IPS DF 19.7 (cell line): ENCODE measurements at regions not wholly inside any gene's neighbourhood (a gene's known extent, or its start where the extent isn't known, plus 50 kb on each side); places are given as distances from the start of the nearest gene placed in this dataset.
"Not testable (repeated sequence)": the region's sequence is repeated elsewhere in the genome, so short reads cannot be mapped to it uniquely, and the experiment has no call there.

Experiments
- DNase-seq: peaks from one replicate; pipeline ENCODE4 v3.0.0-alpha.2; 2013; ENCODE audit warnings: low read depth, low spot score

DNA sequence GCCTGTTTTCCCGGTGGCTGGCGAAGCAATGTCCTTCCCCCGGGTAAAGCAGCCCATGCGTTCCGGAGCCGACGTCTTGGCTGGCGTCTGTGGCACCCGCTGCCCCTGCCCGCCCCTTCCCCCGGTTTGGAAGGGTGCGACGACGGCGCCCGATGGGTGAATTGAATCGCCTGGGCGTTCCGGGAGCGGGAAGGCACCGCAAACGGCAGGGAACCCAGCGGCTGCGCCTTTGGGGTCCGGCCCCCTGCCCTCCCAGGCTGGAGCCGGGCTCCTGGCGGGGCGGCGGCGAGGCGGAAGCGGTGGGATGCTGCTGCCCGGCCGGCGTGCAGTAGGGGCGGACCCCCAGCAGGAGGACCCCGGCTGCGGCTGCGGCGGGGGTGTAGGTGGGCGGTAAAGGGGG, 123.6 kb upstream of the RHOU start:
- not testable (repeated sequence) for DNase-seq

DNA sequence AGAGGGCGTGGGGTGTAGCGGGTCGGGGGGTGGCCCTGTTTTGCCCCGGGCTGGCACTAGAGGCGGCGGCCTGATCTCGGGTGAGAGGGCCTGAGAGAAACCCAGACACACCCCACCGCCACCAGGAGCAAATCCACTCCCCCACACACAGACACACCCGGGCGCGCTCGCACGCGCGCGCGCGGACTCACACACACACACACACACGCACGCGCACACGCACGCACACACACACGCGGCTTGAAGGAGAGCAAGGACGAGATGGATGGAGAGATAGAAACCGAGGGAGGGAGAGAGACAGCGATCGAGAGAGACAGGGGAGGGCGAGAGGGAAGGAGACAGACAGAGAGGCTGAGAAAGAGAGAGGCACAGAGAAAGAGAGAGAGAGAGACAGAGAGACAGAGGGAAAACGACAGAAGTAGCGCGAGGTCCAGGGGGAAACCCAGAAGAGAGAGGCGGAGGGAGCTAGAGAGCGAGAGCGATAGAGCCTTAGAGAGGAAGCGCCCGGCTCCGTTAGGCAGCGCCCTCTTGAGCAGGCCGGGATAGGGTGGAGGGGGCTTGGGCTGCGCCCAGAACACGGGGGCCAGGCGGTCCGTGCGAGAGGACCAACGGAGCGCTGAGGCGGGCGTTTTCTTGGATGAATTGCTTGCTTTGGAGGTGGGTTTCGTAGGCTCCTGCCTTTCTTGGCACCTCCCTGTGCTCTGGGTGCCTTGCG, 113.1 kb upstream of the RHOU start:
- DNase-seq, result not testable (repeated sequence)

DNA sequence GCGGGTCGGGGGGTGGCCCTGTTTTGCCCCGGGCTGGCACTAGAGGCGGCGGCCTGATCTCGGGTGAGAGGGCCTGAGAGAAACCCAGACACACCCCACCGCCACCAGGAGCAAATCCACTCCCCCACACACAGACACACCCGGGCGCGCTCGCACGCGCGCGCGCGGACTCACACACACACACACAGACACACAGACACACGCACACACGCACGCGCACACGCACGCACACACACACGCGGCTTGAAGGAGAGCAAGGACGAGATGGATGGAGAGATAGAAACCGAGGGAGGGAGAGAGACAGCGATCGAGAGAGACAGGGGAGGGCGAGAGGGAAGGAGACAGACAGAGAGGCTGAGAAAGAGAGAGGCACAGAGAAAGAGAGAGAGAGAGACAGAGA, 108.8 kb upstream of the RHOU start:
- DNase-seq, result not testable (repeated sequence)

DNA sequence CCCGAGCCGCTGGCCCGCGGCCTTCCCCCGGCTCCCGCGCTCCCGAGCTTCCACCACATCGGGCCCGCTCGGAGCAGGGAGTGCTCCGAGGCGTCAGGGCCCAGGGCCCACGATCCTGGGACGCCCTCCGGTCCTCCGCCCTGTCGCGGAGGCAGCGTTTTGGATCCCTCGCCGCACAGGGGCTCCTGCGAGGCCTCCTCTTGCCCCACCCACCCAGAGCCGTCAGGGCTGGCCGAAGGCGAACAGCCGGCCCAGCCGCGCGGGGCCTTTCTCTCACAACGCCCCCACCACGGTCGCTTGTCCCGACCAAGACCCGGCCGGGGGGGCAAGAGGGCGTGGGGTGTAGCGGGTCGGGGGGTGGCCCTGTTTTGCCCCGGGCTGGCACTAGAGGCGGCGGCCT, 102.4 kb upstream of the RHOU start:
- not testable (repeated sequence) for DNase-seq

DNA sequence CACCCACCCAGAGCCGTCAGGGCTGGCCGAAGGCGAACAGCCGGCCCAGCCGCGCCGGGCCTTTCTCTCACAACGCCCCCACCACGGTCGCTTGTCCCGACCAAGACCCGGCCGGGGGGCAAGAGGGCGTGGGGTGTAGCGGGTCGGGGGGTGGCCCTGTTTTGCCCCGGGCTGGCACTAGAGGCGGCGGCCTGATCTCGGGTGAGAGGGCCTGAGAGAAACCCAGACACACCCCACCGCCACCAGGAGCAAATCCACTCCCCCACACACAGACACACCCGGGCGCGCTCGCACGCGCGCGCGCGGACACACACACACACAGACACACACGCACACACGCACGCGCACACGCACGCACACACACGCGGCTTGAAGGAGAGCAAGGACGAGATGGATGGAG, 100.0 kb upstream of the RHOU start:
- not testable (repeated sequence) for DNase-seq

DNA sequence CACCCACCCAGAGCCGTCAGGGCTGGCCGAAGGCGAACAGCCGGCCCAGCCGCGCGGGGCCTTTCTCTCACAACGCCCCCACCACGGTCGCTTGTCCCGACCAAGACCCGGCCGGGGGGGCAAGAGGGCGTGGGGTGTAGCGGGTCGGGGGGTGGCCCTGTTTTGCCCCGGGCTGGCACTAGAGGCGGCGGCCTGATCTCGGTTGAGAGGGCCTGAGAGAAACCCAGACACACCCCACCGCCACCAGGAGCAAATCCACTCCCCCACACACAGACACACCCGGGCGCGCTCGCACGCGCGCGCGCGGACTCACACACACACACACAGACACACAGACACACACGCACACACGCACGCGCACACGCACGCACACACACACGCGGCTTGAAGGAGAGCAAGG, 97.8 kb upstream of the RHOU start:
- not testable (repeated sequence) for DNase-seq

DNA sequence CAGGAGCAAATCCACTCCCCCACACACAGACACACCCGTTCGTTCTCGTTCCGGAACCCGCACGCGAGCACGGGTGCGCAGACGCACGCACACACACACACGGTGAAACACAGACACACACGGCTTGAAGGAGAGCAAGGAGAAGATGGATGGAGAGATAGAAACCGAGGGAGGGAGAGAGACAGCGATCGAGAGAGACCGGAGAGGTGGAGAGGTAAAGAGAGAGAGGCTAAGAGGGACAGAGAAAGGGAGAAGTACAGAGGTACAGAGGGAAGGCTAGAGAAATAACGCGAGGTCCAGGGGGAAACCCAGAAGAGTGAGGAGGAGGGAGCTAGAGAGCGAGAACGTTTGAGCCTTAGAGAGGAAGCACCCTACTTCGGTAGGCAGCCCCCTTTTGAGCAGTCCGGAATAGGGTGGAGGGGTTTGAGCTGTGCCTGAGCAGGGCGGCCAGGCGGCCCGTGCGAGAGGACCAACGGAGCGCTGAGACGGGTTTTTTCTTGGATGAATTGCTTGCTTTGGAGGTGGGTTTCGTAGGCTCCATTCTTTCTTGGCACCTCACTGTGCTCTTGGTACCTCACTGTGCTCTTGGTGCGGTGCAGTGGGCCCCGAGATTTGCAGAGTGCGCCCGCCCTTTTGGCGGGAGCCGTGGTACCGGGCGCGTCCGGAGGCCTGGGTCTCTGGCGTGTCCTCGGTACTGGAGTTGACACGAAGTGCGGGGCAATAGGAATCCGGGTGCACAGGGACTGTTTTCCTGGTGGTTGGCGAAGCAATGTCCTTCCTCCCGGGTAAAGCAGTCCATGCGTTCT, 88.4 kb upstream of the RHOU start:
- peak; percentile 12 for DNase-seq

DNA sequence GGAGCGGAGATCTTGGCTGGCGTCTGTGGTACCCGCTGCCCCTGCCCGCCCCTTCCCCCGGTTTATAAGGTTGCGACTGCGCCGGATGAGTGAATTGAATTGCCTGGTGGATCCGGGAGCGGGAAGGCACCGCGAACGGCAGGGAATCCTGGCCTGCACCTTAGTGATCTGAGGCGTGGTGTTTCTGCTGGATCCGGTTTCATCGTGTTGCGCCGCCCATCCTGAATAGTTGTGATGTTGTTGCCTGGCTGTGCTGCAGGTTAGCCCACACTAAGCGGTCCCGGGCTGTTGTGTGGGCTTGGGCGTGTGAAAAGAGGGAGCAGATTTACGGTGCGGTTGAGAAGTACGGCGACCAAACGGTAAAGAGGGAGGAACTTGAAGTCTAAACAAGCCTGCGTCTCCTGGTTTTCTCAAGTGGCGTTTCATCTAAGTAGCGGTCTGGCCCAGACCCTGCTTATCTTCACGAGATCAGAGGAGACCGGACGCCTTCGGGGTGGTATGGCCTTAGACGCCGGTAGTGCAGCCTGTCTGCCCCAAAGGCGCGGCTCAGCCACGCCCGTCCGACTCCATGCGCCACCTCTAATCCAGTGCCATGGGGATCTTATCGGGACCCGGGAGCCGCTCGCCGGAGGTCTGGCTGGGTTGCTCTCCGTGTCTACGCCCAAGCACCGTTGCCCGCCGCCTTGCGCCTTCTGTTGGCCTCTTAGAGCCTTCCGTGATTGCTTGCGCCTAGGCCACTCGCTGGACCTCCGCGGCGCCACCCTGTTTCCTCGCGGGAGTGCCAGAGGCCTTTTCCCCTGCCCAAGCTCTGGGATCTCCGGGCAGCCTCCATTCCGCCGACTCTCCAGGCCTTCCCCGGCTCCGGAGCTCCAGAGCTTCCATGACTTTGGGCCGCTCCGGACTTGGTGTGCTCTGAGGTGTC, 87.5 kb upstream of the RHOU start:
- DNase-seq, result peak; percentile 17

DNA sequence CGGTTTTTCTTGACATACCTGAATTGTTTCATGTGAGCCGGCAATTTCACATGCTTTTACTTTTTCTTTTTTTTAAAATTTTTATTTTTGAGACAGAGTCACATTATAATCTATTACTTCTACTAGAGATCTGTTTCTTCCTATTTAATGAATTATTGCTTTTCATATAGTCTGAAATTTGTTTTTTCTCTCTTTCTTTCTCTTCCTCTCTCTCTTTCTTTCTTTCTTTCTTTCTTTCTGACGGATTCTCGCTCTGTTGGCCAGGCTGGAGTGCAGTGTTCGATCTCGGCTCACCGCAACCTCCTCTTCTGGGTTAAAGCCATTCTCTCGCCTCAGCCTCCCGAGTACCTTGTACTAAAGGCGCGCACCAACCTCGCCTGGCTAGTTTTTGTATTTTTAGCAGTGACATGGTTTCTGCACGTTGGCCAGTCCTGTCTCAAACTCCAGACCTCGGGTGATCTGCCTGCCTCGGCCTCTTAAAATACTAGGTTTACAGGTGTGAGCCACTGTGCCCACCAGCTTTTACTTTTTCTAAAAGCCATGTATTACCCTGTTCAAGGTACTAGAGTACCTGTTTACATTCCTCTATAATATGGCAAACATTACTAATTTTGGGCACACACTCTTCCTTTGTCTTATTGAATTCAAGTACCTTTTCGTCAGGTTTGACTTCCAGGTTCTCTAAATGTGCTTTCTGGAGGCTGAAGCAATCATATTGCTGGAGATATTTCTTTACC, 86.5 kb upstream of the RHOU start:
- DNase-seq, result no peak

DNA sequence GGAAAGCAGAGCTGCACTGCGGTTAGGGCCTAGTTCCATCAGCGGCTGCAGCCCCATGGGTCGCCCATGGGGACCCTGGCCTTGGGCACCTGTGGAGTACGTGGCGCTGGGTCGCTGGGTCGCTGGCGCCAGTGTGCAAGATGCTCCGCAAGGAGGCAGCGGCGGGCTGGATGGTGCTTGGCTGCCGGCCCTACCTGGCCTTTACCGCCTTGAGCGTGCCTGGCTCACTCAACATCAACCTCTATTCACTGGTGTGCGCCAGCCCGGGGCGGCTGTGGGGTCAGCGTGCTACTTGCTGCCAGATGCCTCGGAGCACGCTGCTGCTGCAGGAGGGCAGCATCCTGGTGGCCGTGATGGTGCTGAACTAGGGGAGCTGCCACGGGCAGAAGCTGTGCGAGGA, 85.1 kb upstream of the RHOU start:
- peak; percentile 47 for DNase-seq

DNA sequence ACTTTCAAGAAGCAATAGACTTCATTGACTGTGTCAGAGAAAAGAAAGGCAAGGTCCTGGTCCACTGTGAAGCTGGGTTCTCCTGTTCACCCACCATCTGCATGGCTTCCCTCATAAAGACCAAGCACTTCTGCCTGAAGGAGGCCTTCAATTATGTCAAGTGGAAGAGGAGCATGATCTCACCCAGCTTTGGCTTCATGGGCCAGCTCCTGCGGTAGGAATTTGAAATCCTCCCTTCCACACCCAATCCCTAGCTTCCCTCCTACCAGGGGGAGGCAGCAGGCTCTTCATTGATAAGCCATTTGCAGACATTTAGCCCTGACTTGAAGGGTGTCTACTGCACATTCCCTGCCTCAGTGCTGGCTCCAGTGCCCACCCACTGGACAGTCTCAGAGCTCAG, 84.3 kb upstream of the RHOU start:
- DNase-seq, result no peak

DNA sequence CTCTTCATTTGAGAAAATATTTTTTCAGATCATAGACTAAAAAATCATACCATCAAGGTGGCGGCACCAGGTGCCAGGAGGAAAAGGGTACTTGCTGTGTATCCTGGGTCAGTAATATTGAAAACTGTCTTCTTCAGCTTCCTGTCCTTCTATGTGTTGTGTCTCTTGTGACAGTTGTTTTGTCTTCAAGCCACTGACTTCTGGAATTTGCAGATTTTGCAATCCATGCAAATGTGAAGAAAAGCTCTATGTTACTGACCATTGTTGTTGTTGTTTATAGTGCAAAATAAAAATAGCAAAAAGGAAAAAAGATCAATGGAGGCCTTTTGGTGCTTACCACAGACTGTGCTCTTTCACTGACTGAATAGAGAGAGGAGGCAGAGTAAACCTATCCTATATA, 83.2 kb upstream of the RHOU start:
- DNase-seq, result no peak

DNA sequence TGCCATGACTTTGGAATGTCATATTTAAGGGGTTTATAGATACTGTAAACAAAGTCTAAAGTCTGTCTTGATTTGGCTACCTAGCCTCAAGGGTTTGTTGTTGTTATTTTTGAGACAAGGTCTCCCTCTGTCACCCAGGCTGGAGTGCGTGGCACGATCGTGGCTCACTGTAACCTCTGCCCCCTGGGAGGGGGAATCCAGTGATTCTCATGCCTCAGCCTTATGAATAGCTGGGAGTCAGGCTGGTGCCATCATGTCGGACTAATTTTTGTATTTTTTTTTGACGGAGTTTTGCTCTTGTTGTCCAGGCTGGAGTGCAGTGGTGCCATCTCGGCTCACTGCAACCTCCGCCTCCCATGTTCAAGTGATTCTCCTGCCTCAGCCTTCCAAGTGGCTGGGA, 82.2 kb upstream of the RHOU start:
- DNase-seq, result not testable (repeated sequence)

DNA sequence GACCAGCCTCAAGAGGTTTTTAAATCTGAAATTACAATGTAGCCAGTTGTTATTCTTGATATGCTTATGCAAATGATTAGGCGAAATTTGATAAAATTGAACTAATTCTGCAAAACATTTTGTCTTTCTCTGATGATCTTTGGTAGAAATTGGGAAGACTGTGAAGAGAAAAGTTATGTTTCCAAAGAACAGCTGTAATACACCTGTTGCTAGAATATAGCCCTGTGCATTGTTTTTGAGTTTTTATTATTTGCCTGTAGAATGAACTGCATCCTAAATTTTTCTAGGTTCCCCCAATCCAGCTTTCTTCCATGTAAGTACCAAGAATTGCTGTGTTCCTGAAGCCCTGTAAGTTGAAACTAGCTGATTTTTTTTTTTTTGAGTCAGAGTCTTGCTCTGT, 81.5 kb upstream of the RHOU start:
- no peak for DNase-seq

DNA sequence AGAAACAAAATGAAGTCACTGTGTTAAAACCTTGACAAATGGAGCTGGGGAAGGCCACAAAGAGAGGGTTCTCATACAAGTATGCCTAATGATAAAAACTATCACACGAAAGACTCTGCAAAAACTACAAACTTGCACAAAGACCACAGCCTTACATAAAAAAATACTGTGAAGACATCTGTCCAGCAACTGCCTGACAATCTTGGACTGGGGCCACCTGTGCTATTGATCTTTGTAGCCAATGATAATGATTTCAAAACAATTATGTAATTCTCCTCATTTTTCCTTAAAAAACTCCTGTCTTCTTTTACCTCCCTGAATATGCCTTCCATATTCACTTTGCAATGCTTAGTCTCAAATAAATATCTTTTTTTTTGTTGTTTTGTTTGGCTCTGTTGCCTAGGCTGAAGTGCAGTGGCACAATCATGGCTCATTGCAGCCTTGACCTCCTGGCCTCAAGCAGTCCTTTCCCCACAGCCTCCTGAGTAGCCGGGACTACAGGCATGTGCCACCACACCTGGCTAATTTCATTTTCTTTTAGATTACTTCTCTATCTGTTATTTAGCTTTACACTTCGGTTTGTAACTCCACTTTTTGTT, 79.4 kb upstream of the RHOU start:
- no peak for DNase-seq

DNA sequence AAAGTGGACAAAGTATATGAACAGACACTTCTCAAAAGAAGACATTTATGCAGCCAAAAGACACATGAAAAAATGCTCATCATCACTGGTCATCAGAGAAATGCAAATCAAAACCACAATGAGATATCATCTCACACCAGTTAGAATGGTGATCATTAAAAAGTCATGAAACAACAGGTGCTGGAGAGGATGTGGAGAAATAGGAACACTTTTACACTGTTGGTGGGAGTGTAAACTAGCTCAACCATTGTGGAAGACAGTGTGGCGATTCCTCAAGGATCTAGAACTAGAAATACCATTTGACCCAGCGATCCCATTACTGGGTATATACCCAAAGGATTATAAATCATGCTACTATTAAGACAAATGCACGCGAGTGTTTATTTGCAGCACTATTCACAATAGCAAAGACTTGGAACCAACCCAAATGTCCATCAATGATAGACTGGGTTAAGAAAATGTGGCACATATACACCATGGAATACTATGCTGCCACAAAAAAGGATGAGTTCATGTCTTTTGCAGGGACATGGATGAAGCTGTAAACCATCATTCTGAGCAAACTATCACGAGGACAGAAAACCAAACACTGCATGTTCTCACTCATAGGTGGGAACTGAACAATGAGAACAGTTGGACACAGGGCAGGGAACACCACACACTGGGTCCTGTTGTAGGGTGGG, 73.1 kb upstream of the RHOU start:
- not testable (repeated sequence) for DNase-seq

DNA sequence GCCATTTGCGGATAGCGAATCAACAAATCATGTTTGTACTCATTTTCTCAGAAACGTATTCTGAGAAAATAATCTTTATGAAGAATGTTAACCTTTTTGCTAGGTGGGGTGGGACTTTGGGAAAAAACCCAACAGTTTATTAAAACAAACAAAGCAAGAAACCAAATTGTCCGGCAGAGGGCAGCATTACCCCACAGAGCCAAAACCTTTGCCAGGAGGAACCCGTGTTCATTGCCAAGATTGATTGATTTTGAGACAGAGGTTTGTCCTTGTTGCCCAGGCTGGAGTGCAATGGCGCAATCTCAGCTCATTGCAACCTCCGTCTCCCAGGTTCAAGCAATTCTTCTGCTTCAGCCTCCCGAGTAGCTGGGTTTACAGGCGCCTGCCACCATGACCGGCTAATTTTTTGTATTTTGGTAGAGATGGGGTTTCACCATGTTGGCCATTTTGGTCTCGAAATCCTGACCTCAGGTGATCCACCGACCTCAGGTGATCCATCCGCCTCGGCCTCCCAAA, 70.8 kb upstream of the RHOU start:
- peak; percentile 28 for DNase-seq

DNA sequence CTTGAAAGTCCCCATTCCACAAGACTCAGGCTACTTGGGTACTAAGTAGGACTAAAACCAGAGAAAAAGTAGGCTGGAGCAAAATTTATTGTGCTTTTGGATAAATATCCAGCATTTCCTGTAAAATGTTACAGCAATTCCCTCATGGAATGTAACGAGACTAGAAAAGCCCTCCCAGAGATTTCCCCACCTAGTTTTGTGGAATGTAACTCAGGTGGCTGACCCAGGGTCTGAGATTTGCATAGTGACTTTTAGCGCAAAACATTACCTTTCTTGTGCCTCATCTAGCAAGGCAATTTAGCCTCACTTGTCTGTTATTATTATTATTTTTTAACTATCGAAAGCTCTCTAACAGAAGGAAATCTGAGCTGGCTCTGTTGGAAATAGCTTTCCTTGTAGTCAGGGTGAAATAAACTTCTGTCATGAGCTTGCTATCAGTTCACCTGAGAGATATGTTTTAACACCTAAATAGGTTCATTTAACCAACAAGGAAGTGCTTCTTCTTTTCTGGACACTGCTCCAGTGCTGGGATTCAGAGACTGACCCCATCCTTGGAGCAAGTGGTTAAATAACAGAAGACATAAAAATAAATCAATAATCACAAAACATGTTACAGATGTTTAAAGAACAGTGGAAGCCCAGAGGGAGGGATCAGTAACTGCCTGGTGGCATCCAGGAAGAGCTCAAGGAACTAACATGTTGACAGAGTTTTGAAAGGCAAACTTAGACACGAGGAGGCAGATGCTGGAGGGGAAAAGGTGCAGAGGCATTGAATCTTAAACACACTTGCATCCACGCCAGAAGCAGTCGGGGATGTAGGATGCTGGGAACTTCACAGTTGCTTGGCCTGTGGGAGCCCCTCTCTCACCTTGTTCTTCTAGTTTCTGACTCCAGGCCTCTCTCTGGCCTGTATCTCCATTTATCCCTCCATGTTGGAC, 68.3 kb upstream of the RHOU start:
- no peak for DNase-seq
